Stimulated activated CD8-positive, alpha-beta memory T cell treated with anti-CD3 and anti-CD28 coated beads, Interleukin-2, amount 100 ng/mL, for 1 hour (primary cell): ENCODE measurements at regions not wholly inside any gene's neighbourhood (a gene's known extent, or its start where the extent isn't known, plus 50 kb on each side); places are given as distances from the start of the nearest gene placed in this dataset.
"Not testable (repeated sequence)": the region's sequence is repeated elsewhere in the genome, so short reads cannot be mapped to it uniquely, and the experiment has no call there.

Experiments used
- DNase-seq, 2 donors: peaks; one replicate each; pipeline ENCODE4 v3.0.0-alpha.2; 2020; ENCODE audit warnings: low read depth in 2 of 2

DNA sequence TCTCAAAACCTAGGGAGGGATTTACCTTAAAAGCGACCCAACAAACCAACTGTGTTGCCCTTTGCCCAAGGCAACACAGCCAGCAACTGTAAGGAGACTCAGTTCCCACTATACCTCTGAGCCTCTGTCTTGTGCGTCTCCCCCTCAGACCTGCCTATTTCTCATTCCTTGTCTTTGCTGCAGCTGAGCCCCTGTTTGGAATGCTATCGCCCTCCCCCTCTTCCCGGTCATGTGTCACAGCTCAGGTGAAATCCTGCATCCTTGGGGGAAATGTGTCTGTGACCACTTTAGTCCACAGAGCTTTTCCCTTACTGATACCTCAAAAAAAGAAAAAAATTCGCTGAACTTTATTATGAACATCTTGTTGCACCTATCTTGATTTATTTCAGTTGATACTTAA is 52.0 kb upstream of the LRIG1 start:
- DNase-seq = no peak

DNA sequence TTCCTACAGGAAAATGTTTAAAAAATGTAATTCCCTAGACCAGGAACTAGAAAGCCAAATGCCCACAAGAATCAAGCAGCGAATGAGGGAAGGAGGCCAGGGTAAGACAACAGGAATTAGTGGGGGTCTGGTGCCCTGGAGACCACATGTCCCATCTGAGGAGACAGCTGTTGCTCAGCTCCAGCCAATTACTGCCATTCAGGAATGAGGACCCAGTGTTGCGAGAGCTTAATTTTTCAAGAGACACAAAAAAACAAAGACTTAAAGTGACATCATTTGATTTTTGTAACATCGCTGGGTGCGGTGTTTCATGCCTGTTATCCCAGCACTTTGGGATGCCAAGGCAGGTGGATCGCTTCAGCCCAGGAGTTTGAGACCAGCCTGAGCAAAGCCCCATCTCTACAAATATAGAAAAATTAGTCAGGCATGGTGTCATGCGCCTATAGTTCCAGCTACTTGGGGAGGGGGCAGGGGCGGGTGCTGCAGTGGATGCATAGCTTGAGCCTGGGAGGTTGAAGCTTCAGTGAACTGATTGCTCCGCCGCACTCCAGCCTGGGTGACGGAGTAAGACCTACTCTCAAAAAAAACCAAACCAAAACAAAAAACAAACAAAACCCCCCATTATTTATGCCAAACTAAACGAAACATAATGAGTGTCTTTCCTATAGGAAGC is 52.8 kb upstream of the LRIG1 start:
- no peak for DNase-seq

GRCh38 chr3:66554178-66554577 is 53.4 kb upstream of the LRIG1 start:
- DNase-seq = no peak

DNA sequence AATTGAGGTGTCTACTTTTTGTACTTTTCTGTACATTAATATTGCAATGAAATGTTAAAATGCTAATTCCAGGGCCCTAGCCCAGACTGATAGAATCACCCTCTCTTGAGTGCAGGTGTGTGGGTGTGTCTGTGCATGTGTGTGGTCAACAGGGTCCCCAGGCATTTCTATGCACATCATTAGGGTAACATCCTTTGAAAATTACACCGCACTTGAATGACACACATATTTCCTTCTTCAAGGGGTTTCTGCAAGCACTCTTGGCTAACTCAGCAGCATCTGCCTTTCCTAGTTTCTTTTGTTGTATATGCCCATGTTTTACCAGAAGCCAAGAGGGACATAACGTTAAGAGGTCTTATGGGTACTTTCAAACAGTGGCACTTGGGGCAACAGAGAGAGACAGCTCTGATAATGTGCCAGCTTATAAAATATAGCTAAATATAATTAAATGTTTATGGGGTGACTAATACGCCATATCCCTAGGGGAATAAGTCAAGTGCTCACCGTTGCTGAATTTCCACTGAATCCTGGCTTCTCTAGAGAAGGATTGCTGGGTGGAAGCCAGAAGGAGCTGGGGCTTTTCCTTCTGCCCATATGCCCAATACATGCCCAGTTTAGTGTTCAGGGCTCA is 54.5 kb upstream of the LRIG1 start:
- DNase-seq = no peak

DNA sequence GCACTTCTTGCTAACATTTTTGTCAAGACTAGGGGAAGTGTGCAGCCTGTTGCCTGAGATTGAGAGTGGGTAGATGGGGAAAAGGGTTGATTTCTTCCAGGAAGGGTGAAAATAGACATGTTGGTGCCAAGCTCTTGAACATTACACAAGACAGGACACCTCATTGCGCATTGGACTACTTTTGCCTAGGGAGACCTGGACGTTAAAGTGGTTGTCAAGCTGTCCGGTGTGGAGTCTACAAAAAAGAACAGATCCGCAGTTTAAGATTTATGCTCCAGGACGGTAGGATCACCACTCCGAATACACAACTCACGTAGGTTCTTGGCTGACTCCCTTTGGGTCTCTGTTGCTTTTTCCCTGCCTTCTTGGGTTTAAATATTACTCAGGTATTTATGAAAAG is 56.3 kb upstream of the LRIG1 start:
- no peak for DNase-seq

DNA sequence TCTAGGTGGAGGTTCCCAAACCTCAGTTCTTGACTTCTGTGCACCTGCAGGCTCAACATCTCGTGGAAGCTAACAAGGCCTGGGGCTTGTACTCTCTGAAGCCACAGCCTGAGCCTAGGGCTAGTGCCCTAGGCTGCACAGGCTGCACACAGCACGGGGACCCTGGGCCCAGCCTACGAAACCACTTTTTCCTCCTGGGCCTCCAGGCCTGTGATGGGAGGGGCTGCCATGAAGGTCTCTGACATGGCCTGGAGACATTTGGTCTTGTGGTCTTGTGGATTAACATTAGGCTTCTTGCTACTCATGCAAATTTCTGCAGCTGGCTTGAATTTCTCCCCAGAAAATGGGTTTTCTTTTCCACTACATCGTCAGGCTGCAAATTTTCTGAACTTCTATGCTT is 59.1 kb upstream of the LRIG1 start:
- DNase-seq = not testable (repeated sequence)

- DNase-seq = no peak
These were observed 60.5 kb upstream of the LRIG1 start for GRCh38 chr3:66561367-66561766.

DNA sequence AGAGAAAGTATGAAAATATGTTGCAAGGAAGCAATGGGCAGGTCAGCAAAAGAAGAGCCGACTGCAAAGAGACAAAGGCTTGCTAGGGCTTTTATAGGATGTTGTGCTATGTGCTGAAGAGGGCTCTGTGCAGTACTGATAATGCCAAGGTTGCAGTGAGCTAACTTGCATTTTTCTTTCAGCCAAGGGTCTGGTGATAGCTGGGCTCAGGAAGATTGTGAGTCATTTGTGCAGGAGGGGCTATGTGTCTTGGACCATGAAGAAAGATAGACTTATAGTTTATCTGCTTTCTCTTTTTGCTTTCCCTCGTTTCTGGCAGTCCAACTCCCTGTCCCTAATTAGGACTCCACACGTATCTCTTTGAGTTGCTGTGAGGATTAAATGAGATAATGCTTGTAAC is 64.5 kb upstream of the LRIG1 start:
- DNase-seq = no peak

DNA sequence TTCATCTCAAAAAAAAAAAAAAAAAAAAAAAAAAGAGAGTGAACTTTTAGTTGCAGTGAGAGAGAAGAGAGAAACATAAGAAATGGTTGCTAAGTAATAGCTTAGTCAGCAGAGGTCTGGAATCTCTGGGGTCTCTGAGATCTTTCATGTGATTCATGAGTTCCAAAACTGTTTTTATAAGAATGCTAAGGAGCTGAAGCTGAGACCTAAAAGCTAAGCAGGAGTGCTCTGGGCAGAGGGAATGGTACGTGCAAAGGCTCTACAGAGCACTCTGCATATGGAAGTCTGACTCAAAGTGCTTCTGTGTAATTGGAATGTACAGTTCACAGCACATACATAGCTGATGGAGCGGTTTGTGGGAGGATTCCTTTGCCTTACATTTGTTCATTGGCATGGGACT is 66.3 kb upstream of the LRIG1 start:
- no peak for DNase-seq

- DNase-seq = no peak
These were observed 71.4 kb upstream of the LRIG1 start for GRCh38 chr3:66572090-66572675.

DNA sequence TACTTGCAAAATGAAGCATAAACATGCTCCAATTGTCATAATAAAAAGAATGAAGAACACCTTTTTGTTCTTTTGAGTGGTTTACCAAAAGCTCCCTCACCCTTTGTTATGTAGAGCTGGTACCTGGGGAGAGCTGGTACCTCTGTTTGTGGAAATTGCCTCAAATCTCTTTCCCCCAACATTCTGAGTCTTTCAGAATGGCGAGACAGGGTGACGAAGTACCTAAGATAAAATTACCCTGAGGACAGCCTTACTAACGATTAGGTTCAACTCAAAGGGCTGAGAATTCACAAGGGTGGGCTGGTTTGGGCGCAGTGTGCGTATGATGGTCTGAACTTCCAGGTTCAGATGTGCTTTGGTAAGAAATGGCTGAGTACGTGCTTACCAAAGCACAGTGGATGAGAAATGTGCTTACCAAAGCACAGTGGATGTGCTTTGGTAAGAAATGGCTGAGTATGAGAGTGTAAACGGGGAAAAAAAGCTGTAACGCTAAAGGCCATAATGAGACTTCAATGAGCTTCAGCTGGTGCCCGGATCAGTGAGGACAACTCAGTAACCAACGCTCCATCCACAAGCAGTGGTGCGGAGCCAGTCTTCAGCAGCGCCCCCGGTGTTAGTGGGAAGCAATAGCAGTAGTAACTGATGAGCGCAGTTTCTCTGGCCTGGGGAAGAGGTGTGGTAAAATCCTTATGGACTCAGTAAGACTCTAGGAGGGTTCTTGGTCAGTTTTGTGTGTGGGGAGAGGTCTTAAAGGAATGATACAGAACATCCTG is 72.3 kb upstream of the LRIG1 start:
- DNase-seq = no peak

- no peak for DNase-seq
These were observed 73.3 kb upstream of the LRIG1 start for GRCh38 chr3:66574091-66574490.

GRCh38 chr3:66577426-66578203 is 76.8 kb upstream of the LRIG1 start:
- DNase-seq = no peak

DNA sequence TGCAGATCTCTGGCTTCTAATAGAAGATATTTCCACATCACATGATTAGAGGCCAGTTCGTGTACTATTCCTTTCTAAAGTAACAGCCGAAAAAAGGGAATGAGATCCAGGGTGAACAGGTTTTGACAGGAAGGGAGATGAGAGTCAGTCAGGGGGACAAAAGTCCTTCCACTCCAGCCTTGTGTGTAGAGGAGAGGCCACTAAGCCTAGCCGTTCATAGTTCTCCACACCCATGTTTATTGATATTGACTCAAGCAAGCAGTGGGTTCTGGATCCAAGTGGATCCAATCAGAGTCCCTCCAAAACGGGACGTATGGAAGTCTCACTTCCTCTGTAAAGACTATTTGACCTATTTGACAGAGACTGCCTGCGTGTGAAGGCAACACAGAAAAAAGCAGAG is 80.4 kb upstream of the LRIG1 start:
- no peak for DNase-seq

- DNase-seq = peak; percentile 17 to 20
These were observed 82.0 kb upstream of the LRIG1 start for GRCh38 chr3:66582721-66583423.

DNA sequence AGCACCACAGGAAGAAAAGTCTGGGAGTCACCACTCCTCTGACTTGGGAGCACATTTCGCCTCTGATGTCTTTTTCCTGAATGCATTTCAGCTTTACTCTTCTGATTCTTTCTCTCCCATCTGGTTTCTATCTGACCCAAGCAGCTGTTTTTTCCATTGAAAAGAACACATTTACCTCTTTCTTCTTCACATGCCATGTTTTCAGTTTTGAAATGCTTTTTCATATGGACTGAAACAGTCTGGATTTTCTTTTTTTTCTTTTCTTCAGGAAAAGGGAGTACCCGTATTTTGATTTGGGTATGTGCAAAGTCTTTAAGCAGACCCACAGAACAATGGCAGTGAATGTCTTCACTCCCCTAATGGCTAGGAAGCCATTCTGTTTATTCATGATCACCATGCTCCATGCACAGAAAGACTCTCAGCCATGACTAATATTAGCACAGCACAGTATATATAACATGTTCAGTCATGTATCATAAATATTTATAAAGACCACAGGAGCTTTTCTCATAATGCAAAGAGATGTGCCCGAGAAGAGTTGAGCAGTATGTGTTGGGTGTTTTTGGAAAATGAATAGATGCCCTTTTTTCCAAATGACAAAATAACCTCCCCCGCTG is 82.7 kb upstream of the LRIG1 start:
- DNase-seq = no peak

DNA sequence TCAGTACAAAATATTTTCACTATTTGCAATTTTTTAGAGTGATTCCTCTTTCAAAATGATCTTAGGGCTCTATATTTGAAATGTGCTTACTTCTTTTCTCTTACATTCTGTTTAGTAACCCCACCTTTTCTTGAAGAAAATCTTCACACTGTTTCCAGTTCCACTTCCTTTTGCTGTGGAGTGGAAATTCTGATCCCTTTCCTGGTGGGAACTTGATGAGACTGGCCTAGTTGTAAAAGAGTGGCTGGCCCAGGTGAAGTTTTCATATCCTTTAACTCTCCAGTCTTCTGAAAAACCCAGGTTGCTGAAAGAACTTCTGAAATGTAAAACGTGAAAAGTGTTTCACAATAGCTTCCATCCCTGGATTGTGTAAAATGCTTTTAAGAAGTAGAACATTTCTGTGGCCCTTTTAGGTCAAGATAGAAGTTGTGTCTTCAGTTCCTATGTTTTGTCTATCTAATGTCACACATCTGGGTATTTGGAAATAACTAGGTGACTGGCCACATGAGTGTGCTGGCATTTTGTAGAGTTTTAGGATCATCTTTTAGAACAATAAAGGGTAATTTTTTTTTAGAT is 84.8 kb upstream of the LRIG1 start:
- no peak for DNase-seq

- no peak for DNase-seq
These were observed 86.0 kb upstream of the LRIG1 start for GRCh38 chr3:66586853-66587252.

DNA sequence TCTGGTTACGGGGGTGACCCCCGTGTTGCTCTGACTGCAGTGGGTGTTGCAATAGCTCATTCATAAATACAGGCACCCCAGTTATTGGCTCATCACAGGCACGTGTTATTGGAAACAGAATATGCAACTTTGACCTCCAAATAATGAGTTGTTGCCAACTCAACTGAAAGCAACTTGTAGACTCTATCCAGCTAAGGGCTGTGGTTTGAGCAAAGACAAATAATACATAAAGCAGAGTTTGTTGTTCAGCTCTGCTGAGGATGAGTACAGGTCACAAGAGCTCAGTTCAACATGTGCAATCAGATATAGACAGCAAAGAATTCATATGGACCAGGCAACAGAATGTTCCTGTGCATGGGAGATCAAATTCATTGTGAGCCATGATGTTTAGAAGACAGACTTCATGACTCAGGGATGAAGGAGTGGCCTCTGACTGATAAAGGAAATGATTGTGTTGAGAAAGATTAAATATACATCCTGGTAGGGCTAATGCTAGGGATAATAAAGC is 87.6 kb upstream of the LRIG1 start:
- DNase-seq = no peak

- DNase-seq = no peak
These were observed 91.4 kb upstream of the LRIG1 start for GRCh38 chr3:66592016-66592761.
